BJ (cell line): ENCODE measurements at regions not wholly inside any gene's neighbourhood (a gene's known extent, or its start where the extent isn't known, plus 50 kb on each side); places are given as distances from the start of the nearest gene placed in this dataset.

Experiments
- CTCF ChIA-PET: fragments of 350-600 bp; formaldehyde crosslinking; extraction: SDS; loops from one replicate; lab custom pipeline; 2021; ENCODE audit warnings: antibody characterized with exemption, inconsistent platforms; lab: Yijun Ruan, JAX
- POLR2A ChIA-PET: fragments of 300-600 bp; sonication (Branson Sonifier 250); formaldehyde crosslinking; extraction: SDS; loops from one replicate; lab custom pipeline; 2021; ENCODE audit warnings: antibody characterized with exemption; lab: Charles Lee
- DNase-seq: peaks from one replicate; pipeline ENCODE4 v3.0.0-alpha.2; 2011; ENCODE audit warnings: low read depth
- H3K27me3 ChIP-seq: 2 replicates; pipeline ENCODE4 v1.6.0; 2011; ENCODE audit warnings: low read length; ENCODE audit not compliant: control insufficient read depth, insufficient read depth
- H3K36me3 ChIP-seq: 2 replicates; pipeline ENCODE4 v1.5.1; 2011; ENCODE audit warnings: low read length; ENCODE audit not compliant: control insufficient read depth, insufficient read depth
- H3K4me3 ChIP-seq: 2 replicates; pipeline ENCODE4 v1.5.1; 2011; ENCODE audit warnings: low read depth, mild to moderate bottlenecking, control low read depth, low read length
- CTCF ChIP-seq: IDR thresholded peaks from 2 replicates; pipeline ENCODE4 v1.5.1; 2011; ENCODE audit warnings: low read depth, mild to moderate bottlenecking, control low read depth, inconsistent platforms, low read length, moderate library complexity; ENCODE audit not compliant: insufficient read depth

GRCh38 chr10:61356354-61356753, 96.8 kb downstream of the TMEM26 start:
- DNase-seq: no peak
- POLR2A ChIA-PET: no interaction called here
- Histone ChIP-seq H3K36me3 (no peaks in the 10 kb centered on the region), H3K27me3 (no peaks in the 10 kb centered on the region), H3K4me3 (no peak overlapping the region)
- no peak for TF ChIP-seq CTCF
- CTCF ChIA-PET: no interaction called here

GRCh38 chr10:61355211-61355610, 98.0 kb downstream of the TMEM26 start:
- ChIA-PET POLR2A (interaction anchor here (0.8 kb wide), 1 partner anchor 173 kb away, joined by 4 read pairs; no protein-coding TSS in a partner anchor), CTCF (no interaction called here)
- H3K36me3 ChIP-seq: no peaks in the 10 kb centered on the region
- H3K4me3 ChIP-seq: no peak overlapping the region
- no peak for DNase-seq
- TF ChIP-seq CTCF: no peak
- H3K27me3 ChIP-seq: no peaks in the 10 kb centered on the region

- Histone ChIP-seq H3K4me3 (no peak overlapping the region), H3K27me3 (no peaks in the 10 kb centered on the region), H3K36me3 (no peaks in the 10 kb centered on the region)
- ChIA-PET CTCF (no interaction called here), POLR2A (no interaction called here)
- no peak for DNase-seq
- TF ChIP-seq CTCF: no peak
These were observed 98.7 kb downstream of the TMEM26 start for GRCh38 chr10:61354401-61354975.

GRCh38 chr10:61350794-61351193, 102.4 kb downstream of the TMEM26 start:
- Histone ChIP-seq H3K27me3 (no peaks in the 10 kb centered on the region), H3K4me3 (no peak overlapping the region), H3K36me3 (no peaks in the 10 kb centered on the region)
- TF ChIP-seq CTCF: no peak
- ChIA-PET CTCF (no interaction called here), POLR2A (no interaction called here)
- no peak for DNase-seq

GRCh38 chr10:61350068-61350467, 103.1 kb downstream of the TMEM26 start:
- H3K27me3 ChIP-seq: no peaks in the 10 kb centered on the region
- H3K36me3 ChIP-seq: no peaks in the 10 kb centered on the region
- ChIA-PET CTCF (interaction anchor here (0.6 kb wide), 1 partner anchor 389 kb away, joined by 3 read pairs; no protein-coding TSS in a partner anchor), POLR2A (no interaction called here)
- no peak for TF ChIP-seq CTCF
- H3K4me3 ChIP-seq: no peak overlapping the region
- no peak for DNase-seq
